ENCODE measurements at regions not wholly inside any gene's neighbourhood (a gene's known extent, or its start where the extent isn't known, plus 50 kb on each side); places are given as distances from the start of the nearest gene placed in this dataset.

- no peak for DNase-seq
These were observed 1055.8 kb upstream of the CADM2 start for GRCh38 chr3:83902787-83903533.

- DNase-seq = no peak
These were observed 1045.4 kb upstream of the CADM2 start for GRCh38 chr3:83913381-83913780.

GRCh38 chr3:83926291-83926690 lies 1032.5 kb upstream of the CADM2 start:
- DNase-seq = no peak

- DNase-seq = no peak
These were observed 1030.4 kb upstream of the CADM2 start for GRCh38 chr3:83928391-83928790.

GRCh38 chr3:83928903-83929302 lies 1029.9 kb upstream of the CADM2 start:
- DNase-seq = no peak

- no peak for DNase-seq
These were observed 1024.4 kb upstream of the CADM2 start for GRCh38 chr3:83934192-83935021.

- DNase-seq = no peak
These were observed 1020.3 kb upstream of the CADM2 start for GRCh38 chr3:83938491-83938890.

- DNase-seq = no peak
These were observed 1016.6 kb upstream of the CADM2 start for GRCh38 chr3:83941990-83942745.

- DNase-seq = no peak
These were observed 1012.7 kb upstream of the CADM2 start for GRCh38 chr3:83946049-83946448.

GRCh38 chr3:83946554-83946953 lies 1012.2 kb upstream of the CADM2 start:
- no peak for DNase-seq

GRCh38 chr3:83948771-83949170 lies 1010.0 kb upstream of the CADM2 start:
- no peak for DNase-seq

GRCh38 chr3:83953417-83954089 lies 1005.2 kb upstream of the CADM2 start:
- no peak for DNase-seq

- no peak for DNase-seq
These were observed 1002.4 kb upstream of the CADM2 start for GRCh38 chr3:83956431-83956830.

GRCh38 chr3:83968356-83968755 lies 990.4 kb upstream of the CADM2 start:
- no peak for DNase-seq

GRCh38 chr3:83971666-83972065 lies 987.1 kb upstream of the CADM2 start:
- DNase-seq = no peak

- DNase-seq = no peak
These were observed 950.2 kb upstream of the CADM2 start for GRCh38 chr3:84008623-84009022.

- DNase-seq = no peak
These were observed 934.9 kb upstream of the CADM2 start for GRCh38 chr3:84023842-84024241.

GRCh38 chr3:84039099-84039498 lies 919.7 kb upstream of the CADM2 start:
- no peak for DNase-seq

- no peak for DNase-seq
These were observed 916.2 kb upstream of the CADM2 start for GRCh38 chr3:84042399-84043106.

GRCh38 chr3:84066915-84067314 lies 891.9 kb upstream of the CADM2 start:
- DNase-seq = no peak

GRCh38 chr3:84073664-84074063 lies 885.1 kb upstream of the CADM2 start:
- no peak for DNase-seq

- no peak for DNase-seq
These were observed 884.0 kb upstream of the CADM2 start for GRCh38 chr3:84074767-84075166.

All from NCI-H1436 treated with DMSO at 0.1 percent for 48 hours (cell line).